Progenitor cell of endocrine pancreas (in vitro differentiated cells): ENCODE measurements at regions not wholly inside any gene's neighbourhood (a gene's known extent, or its start where the extent isn't known, plus 50 kb on each side); places are given as distances from the start of the nearest gene placed in this dataset.

ENCODE experiments used
- DNase-seq: peaks from one replicate; pipeline ENCODE4 v3.0.0; 2021; ENCODE audit warnings: low spot score; ENCODE audit not compliant: unreplicated experiment
- H3K27ac Mint-ChIP-seq: 2 replicates; pipeline ENCODE4 v1.8.0; 2021; ENCODE audit warnings: mild to moderate bottlenecking, moderate library complexity, mixed read lengths
- H3K27me3 Mint-ChIP-seq: 2 replicates; pipeline ENCODE4 v1.8.0; 2021; ENCODE audit warnings: mixed read lengths
- H3K36me3 Mint-ChIP-seq: 2 replicates; pipeline ENCODE4 v1.8.0; 2022; ENCODE audit warnings: mixed read lengths; ENCODE audit not compliant: insufficient read depth
- H3K4me1 Mint-ChIP-seq: 2 replicates; pipeline ENCODE4 v1.8.0; 2021; ENCODE audit warnings: low read depth, mixed read lengths
- H3K4me3 Mint-ChIP-seq: 2 replicates; pipeline ENCODE4 v1.8.0; 2021; ENCODE audit warnings: low read depth, mild to moderate bottlenecking, moderate library complexity, mixed read lengths
- H3K9me3 Mint-ChIP-seq: 2 replicates; pipeline ENCODE4 v1.8.0; 2021; ENCODE audit warnings: low read depth, mixed read lengths
- CTCF ChIP-seq: fragments of 200-600 bp; sonication (generic); IDR thresholded peaks from one replicate; pipeline ENCODE4 v1.5.0; 2021; ENCODE audit warnings: antibody characterized with exemption, mild to moderate bottlenecking; ENCODE audit not compliant: unreplicated experiment

- Mint-ChIP-seq H3K36me3 (no peaks in the 10 kb centered on the region), H3K27me3 (peaks cover 34% of the 10 kb centered on the region), H3K4me1 (no peaks in the 10 kb centered on the region), H3K9me3 (no peaks in the 10 kb centered on the region), H3K4me3 (no peak overlapping the region), H3K27ac (no peak overlapping the region)
- no peak for TF ChIP-seq CTCF
- no peak for DNase-seq
Observed at GRCh38 chr14:22040781-22041125, 367.1 kb upstream of the OR4E1 start.

GRCh38 chr14:22039938-22040780, 366.5 kb upstream of the OR4E1 start:
- no peaks in the 10 kb centered on the region for H3K9me3 Mint-ChIP-seq
- no peak overlapping the region for H3K27ac Mint-ChIP-seq
- no peak for DNase-seq
- no peaks in the 10 kb centered on the region for H3K36me3 Mint-ChIP-seq
- no peak overlapping the region for H3K4me3 Mint-ChIP-seq
- H3K4me1 Mint-ChIP-seq, result no peaks in the 10 kb centered on the region
- peaks cover 34% of the 10 kb centered on the region for H3K27me3 Mint-ChIP-seq
- peak; percentile 69 for TF ChIP-seq CTCF

DNA sequence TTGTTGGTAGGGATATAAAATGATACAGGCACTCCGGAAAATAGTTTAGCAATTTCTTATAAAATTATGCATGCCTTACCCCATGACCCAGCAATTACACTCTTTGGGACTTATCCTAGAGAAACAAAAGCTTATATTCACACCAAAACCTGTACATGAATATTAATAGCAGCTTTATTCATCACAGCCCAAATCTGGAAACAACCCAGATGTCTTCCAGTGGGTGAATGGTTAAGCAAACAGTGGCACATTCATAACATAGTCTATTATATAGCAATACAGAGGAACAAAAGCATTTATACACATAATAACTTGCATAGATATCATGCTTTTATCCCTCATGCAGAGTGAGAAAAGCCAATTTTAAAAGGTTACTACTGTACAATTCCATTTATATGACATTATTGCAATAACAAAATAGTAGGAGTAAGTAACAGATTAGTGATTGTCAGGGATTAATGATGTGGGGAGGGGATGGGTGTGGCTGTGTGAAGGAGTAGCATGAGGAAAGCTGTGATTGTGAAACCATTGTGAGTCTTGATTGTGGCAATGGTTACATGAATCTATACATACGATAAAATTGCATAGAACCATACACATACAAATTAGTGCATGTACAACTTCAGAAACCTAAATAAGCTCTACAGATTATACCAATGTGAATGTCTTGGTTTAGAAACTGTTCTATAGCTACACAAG, 363.1 kb upstream of the OR4E1 start:
- Mint-ChIP-seq H3K4me3 (no peak overlapping the region), H3K36me3 (no peaks in the 10 kb centered on the region), H3K27me3 (peaks cover 35% of the 10 kb centered on the region), H3K9me3 (no peaks in the 10 kb centered on the region), H3K27ac (no peak overlapping the region), H3K4me1 (no peaks in the 10 kb centered on the region)
- TF ChIP-seq CTCF, result no peak
- DNase-seq, result no peak

GRCh38 chr14:22026527-22026926, 352.9 kb upstream of the OR4E1 start:
- H3K9me3 Mint-ChIP-seq, result no peaks in the 10 kb centered on the region
- H3K27me3 Mint-ChIP-seq, result peaks cover 4% of the 10 kb centered on the region
- TF ChIP-seq CTCF, result no peak
- H3K27ac Mint-ChIP-seq, result no peak overlapping the region
- H3K4me1 Mint-ChIP-seq, result no peaks in the 10 kb centered on the region
- H3K4me3 Mint-ChIP-seq, result no peak overlapping the region
- no peaks in the 10 kb centered on the region for H3K36me3 Mint-ChIP-seq
- DNase-seq, result no peak

GRCh38 chr14:22025879-22026278, 352.3 kb upstream of the OR4E1 start:
- no peak for DNase-seq
- no peaks in the 10 kb centered on the region for H3K36me3 Mint-ChIP-seq
- no peak overlapping the region for H3K27ac Mint-ChIP-seq
- H3K4me1 Mint-ChIP-seq, result no peaks in the 10 kb centered on the region
- no peaks in the 10 kb centered on the region for H3K9me3 Mint-ChIP-seq
- TF ChIP-seq CTCF, result no peak
- H3K4me3 Mint-ChIP-seq, result no peak overlapping the region
- peaks cover 4% of the 10 kb centered on the region for H3K27me3 Mint-ChIP-seq
